DMS114 treated with DMSO at 0.1 percent for 48 hours (cell line): ENCODE measurements at regions not wholly inside any gene's neighbourhood (a gene's known extent, or its start where the extent isn't known, plus 50 kb on each side); places are given as distances from the start of the nearest gene placed in this dataset.
"Not testable (repeated sequence)": the region's sequence is repeated elsewhere in the genome, so short reads cannot be mapped to it uniquely, and the experiment has no call there.

Experiments
- DNase-seq: peaks from one replicate; lab custom pipeline; 2025; ENCODE audit not compliant: unreplicated experiment; lab: John Stamatoyannopoulos, UW

GRCh38 chr2:16079637-16080036 is 139.3 kb downstream of the MYCN start:
- DNase-seq: no peak

- DNase-seq: no peak
These were observed 137.3 kb downstream of the MYCN start for GRCh38 chr2:16077601-16078000.

- DNase-seq: no peak
These were observed 136.6 kb downstream of the MYCN start for GRCh38 chr2:16076911-16077310.

GRCh38 chr2:16075045-16076012 is 135.0 kb downstream of the MYCN start:
- no peak for DNase-seq

GRCh38 chr2:16073921-16074425 is 133.6 kb downstream of the MYCN start:
- DNase-seq: no peak

- DNase-seq: no peak
These were observed 133.1 kb downstream of the MYCN start for GRCh38 chr2:16073471-16073870.

GRCh38 chr2:16072638-16073290 is 132.4 kb downstream of the MYCN start:
- no peak for DNase-seq

GRCh38 chr2:16071865-16072637 is 131.7 kb downstream of the MYCN start:
- no peak for DNase-seq

- DNase-seq: no peak
These were observed 130.9 kb downstream of the MYCN start for GRCh38 chr2:16071039-16071864.

- no peak for DNase-seq
These were observed 130.3 kb downstream of the MYCN start for GRCh38 chr2:16070648-16070971.

GRCh38 chr2:16069933-16070647 is 129.7 kb downstream of the MYCN start:
- DNase-seq: no peak

- DNase-seq: no peak
These were observed 129.2 kb downstream of the MYCN start for GRCh38 chr2:16069663-16069932.

- no peak for DNase-seq
These were observed 128.2 kb downstream of the MYCN start for GRCh38 chr2:16068552-16068940.

- DNase-seq: no peak
These were observed 127.7 kb downstream of the MYCN start for GRCh38 chr2:16067866-16068551.

GRCh38 chr2:16067444-16067843 is 127.1 kb downstream of the MYCN start:
- no peak for DNase-seq

GRCh38 chr2:16067037-16067406 is 126.7 kb downstream of the MYCN start:
- no peak for DNase-seq

- no peak for DNase-seq
These were observed 126.1 kb downstream of the MYCN start for GRCh38 chr2:16066261-16067036.

- DNase-seq: not testable (repeated sequence)
These were observed 125.1 kb downstream of the MYCN start for GRCh38 chr2:16065272-16066069.
